NT2/D1 (cell line): ENCODE measurements at regions not wholly inside any gene's neighbourhood (a gene's known extent, or its start where the extent isn't known, plus 50 kb on each side); places are given as distances from the start of the nearest gene placed in this dataset.

ENCODE experiments used
- DNase-seq: peaks from one replicate; pipeline ENCODE4 v3.0.0-alpha.2; 2011; ENCODE audit warnings: low read depth, low spot score
- H3K27me3 ChIP-seq: 2 replicates; pipeline ENCODE4 v1.6.0; 2011; ENCODE audit warnings: mild to moderate bottlenecking; ENCODE audit not compliant: insufficient read length, insufficient read depth
- H3K36me3 ChIP-seq: 2 replicates; pipeline ENCODE4 v1.6.1; 2011; ENCODE audit warnings: mild to moderate bottlenecking, low read length, mixed read lengths; ENCODE audit not compliant: insufficient read depth, insufficient read length
- H3K4me1 ChIP-seq: 2 replicates; pipeline ENCODE4 v1.5.1; 2011; ENCODE audit not compliant: insufficient read depth, insufficient read length
- H3K4me3 ChIP-seq: 2 replicates; pipeline ENCODE4 v1.5.1; 2011; ENCODE audit warnings: low read depth; ENCODE audit not compliant: insufficient read length
- H3K9ac ChIP-seq: 2 replicates; pipeline ENCODE4 v1.6.0; 2011; ENCODE audit warnings: low read depth; ENCODE audit not compliant: insufficient read length
- H3K9me3 ChIP-seq: 2 replicates; pipeline ENCODE4 v1.5.1; 2011; ENCODE audit warnings: mild to moderate bottlenecking, low read length; ENCODE audit not compliant: insufficient read depth
- SUZ12 ChIP-seq: IDR thresholded peaks from 2 replicates; pipeline ENCODE4 v1.6.1; 2011; ENCODE audit not compliant: insufficient read length, insufficient read depth; ENCODE audit errors: extremely low read depth
- YY1 ChIP-seq: IDR thresholded peaks from 2 replicates; pipeline ENCODE4 v1.6.1; 2011; ENCODE audit not compliant: insufficient read length, insufficient read depth
- ZNF274 ChIP-seq: IDR thresholded peaks from 2 replicates; pipeline ENCODE4 v1.6.1; 2011; ENCODE audit warnings: mild to moderate bottlenecking, low read depth, low read length

DNA sequence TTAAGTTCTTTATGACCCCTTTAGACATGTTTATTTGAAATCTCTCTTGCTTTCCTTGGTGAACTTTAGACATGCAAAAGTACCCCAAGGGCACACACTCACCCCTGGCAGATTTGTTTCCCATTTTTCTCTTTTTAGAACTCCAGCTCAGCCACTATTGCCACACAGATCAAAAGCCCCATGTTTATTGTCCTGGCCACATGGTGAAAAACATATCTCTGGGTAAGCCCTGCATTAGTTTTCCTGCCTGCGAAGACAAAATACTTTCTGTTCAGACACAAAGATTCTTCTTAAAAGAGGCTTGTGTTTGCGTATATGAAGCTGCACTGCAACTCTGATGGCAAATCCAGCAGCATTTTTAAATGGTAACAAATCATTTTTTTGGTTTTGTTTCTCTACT lies 200.0 kb downstream of the POLR1F start:
- no peak for DNase-seq
- H3K36me3 ChIP-seq: no peaks in the 10 kb centered on the region
- H3K4me1 ChIP-seq: no peaks in the 10 kb centered on the region
- H3K27me3 ChIP-seq: no peaks in the 10 kb centered on the region
- H3K9ac ChIP-seq: no peak overlapping the region
- H3K9me3 ChIP-seq: no peaks in the 10 kb centered on the region
- TF ChIP-seq YY1 (no peak), SUZ12 (no peak), ZNF274 (no peak)
- no peak overlapping the region for H3K4me3 ChIP-seq

DNA sequence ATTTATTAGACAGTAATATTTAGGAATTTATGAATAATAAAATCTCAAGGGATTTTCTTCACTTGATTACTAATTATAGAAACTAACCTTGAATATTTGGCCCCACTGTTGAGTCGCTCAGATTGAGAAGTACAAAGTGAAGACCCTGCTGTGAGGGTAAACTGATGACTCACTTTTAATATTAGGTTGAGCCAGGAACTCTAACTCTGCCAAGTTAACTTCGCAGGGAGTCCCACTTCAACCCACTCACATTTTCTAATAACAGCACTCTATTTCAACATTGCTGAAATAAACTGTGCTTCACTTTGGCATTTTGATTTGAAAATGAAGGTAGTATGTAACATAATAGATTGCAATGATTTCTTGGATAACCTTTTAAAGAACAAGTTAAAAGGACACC lies 200.7 kb downstream of the POLR1F start:
- Histone ChIP-seq H3K4me3 (no peak overlapping the region), H3K27me3 (no peaks in the 10 kb centered on the region), H3K4me1 (no peaks in the 10 kb centered on the region), H3K36me3 (no peaks in the 10 kb centered on the region), H3K9ac (no peak overlapping the region), H3K9me3 (no peaks in the 10 kb centered on the region)
- no peak for DNase-seq
- TF ChIP-seq ZNF274 (no peak), SUZ12 (no peak), YY1 (no peak)

DNA sequence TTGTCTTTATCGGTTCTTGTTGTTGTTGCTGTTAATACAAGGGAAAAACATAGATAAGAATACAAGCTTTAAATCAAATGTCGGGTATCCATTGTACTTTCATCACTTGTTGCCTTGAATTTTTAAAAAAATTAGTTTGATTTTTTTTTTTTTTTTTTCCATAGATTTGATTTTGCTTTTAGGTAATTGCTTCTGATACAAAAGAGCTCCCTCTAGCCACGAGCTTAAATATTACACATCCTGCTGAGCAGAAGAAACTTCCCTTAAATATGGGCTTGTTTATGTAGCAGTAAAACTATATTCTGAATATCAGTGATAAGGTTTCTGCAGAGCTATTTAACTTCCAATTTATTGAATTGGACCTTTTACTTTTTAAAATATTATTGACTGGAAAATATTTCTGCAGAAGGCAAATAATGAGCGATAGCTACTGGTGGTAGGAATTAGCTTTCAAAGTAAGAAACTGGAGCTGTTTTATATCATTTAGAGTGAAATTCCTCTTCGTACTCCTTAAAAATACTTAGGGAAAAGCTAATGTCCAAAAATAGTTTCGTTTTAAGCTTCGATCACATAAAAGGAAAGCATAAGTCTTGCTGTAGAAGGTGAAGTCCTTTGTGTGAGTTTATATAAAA lies 216.9 kb downstream of the POLR1F start:
- peaks cover 17% of the 10 kb centered on the region for H3K9me3 ChIP-seq
- no peak for TF ChIP-seq ZNF274
- H3K9ac ChIP-seq: no peak overlapping the region
- DNase-seq: peak; percentile 30
- no peaks in the 10 kb centered on the region for H3K36me3 ChIP-seq
- no peaks in the 10 kb centered on the region for H3K4me1 ChIP-seq
- no peak overlapping the region for H3K4me3 ChIP-seq
- no peaks in the 10 kb centered on the region for H3K27me3 ChIP-seq

DNA sequence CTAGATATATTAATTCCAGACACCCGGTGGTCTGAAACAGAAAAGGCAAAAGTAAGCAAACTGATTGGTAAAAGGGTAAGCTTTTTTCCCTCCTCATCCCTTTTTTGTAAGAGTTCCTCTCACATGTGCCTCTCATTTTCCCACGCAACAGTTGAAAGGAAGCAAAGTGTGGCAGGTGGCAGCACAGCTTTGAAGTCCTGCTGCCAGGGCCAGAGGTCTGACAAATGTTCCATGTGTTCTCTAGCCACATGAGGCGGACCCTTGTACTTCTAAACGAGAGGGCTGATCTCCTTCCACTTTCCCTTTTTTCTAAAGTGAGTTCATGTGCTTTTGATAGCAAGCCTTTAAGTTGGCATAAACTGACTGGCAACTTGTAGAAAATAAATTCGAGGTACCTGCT lies 217.5 kb downstream of the POLR1F start:
- no peak for DNase-seq
- TF ChIP-seq YY1 (no peak), ZNF274 (no peak), SUZ12 (no peak)
- no peak overlapping the region for H3K4me3 ChIP-seq

DNA sequence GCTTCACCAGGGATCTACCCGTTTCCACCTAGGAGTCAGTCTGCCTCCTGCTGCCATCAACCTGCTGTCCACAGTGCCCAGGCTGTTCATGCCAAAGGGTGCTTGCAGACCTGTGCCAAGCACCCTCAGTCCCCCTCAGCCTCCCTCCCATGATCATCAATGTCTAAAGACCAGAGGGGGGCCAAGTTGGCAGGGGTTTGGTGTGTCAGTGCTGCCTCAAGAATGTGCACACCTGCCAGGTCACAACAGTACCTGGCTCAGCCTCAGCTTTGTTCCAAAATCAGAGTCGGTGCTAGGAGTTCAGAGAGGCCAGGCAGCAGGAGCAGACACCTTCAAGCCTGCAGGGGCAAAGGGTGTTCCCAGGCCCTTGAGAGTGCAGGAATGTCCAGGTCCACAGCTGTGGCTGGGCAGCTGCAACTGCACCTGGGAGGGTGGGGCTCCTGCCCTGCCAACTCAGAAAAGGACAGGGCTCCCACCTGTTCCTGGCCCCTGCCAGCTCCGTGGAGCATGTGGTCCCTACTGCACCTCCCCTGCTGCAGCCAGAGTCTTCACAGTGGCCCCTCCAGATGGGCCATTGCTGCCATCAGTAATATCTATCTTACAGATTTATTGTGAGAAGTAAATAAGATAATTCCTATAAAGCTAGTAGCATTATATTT lies 219.5 kb downstream of the POLR1F start:
- peaks cover 8% of the 10 kb centered on the region; the same call in 1 of the 2 replicates for H3K9me3 ChIP-seq
- H3K4me3 ChIP-seq: no peak overlapping the region
- H3K36me3 ChIP-seq: no peaks in the 10 kb centered on the region
- DNase-seq: no peak
- H3K27me3 ChIP-seq: no peaks in the 10 kb centered on the region
- TF ChIP-seq YY1 (no peak), ZNF274 (no peak), SUZ12 (no peak)
- H3K4me1 ChIP-seq: no peaks in the 10 kb centered on the region
- no peak overlapping the region for H3K9ac ChIP-seq

More for the DNA sequence above, 217.5 kb downstream of the POLR1F start:
- H3K27me3 ChIP-seq: no peaks in the 10 kb centered on the region
- H3K9ac ChIP-seq: no peak overlapping the region
- no peaks in the 10 kb centered on the region for H3K36me3 ChIP-seq
- no peaks in the 10 kb centered on the region for H3K4me1 ChIP-seq
- H3K9me3 ChIP-seq: peaks cover 17% of the 10 kb centered on the region

DNA sequence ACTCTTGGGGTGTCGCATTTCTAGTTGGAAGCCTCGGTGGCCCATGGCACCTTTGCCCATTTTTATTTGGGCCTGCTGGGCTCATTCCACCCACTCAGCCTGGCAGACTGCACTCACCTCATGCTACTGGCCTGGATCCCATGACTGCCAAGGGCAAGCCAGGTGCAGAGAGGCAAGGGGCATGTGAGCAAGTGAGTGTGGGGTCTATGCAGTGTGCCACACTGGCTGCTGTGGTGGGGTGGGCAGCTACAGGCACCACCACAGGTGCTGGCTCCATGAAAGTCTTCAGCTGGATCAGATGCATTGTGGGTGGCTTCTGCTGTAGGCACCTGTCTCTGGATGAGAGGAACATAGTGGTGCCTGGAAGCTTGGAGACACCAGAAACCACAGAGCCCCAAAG lies 220.8 kb downstream of the POLR1F start:
- Histone ChIP-seq H3K27me3 (no peaks in the 10 kb centered on the region), H3K4me3 (no peak overlapping the region), H3K9ac (no peak overlapping the region), H3K9me3 (peaks cover 8% of the 10 kb centered on the region; the same call in 1 of the 2 replicates), H3K36me3 (no peaks in the 10 kb centered on the region), H3K4me1 (no peaks in the 10 kb centered on the region)
- no peak for DNase-seq
- TF ChIP-seq ZNF274 (no peak), YY1 (no peak), SUZ12 (no peak)

DNA sequence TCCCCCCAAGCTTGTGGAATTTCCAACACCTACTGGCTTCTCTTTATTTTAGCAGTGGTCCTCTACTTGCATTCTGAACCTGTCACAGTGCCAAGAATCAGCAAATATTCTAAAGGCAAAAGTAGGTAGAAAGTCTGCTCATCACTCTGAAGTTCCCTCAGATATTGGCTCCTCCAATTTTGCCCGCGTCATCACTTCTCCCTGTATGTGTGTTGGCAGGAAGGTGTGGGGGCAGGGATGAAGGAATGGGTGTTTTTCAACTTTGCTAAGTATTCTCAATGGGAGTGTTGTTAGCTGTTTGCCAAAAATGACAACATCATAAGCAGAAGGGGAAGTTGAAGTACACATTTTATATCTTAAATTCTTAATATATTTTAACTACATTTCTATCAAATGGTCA lies 226.2 kb downstream of the POLR1F start:
- Histone ChIP-seq H3K27me3 (no peaks in the 10 kb centered on the region), H3K4me1 (no peaks in the 10 kb centered on the region), H3K36me3 (no peaks in the 10 kb centered on the region), H3K9me3 (peaks cover 23% of the 10 kb centered on the region; the same call in 1 of the 2 replicates), H3K4me3 (no peak overlapping the region), H3K9ac (no peak overlapping the region)
- no peak for DNase-seq
- TF ChIP-seq YY1 (no peak), SUZ12 (no peak), ZNF274 (no peak)
